ENCODE measurements at regions not wholly inside any gene's neighbourhood (a gene's known extent, or its start where the extent isn't known, plus 50 kb on each side); places are given as distances from the start of the nearest gene placed in this dataset.

DNA sequence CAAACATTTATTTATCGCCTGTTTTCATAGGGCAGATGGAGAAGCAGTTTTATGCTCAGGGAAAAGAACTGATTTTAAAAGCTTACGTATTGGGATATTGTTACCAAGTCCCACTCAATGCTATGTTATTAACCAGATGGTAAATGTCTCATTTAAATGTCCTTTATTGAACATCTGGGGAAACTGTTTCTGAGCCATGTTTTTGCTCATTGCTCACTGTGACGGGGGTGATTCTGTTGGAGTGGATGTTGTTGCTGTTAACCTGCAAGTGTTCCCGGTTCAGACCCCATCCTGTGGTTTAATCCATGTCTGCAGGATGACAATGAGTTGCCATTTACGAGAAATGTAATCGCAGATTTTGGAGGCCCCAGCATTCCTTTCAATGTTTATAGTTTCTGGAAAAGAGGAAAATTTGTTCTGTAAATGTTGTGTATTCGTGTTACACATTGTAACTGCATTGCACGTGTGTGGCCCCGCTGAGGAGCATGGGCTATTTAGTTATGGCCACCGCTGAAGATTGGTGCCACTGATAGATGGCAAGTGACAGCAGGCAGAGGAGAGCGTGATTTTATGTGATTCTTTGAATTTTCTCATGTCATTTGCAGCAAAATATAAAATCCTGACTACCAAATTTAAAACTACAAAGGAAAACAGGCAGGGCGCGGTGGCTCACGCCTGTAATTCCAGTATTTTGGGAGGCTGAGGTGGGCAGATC, 174.8 kb upstream of the COPS8 start:
- TF ChIP-seq RAD21 (IDR thresholded peaks at IDR 0.05; ENCODE audit: low read depth) (no peak), TAF1 (IDR thresholded peaks at IDR 0.05; ENCODE audit: low read depth) (no peak), CREB1 (IDR thresholded peaks at IDR 0.05; ENCODE audit: low read depth) (no peak), NFIC (IDR thresholded peaks at IDR 0.05) (no peak), YY1 (IDR thresholded peaks at IDR 0.05; ENCODE audit: low read depth) (no peak), EP300 (IDR thresholded peaks at IDR 0.05; ENCODE audit: borderline replicate concordance) (no peak), FOXM1 (IDR thresholded peaks at IDR 0.05; ENCODE audit: borderline replicate concordance, low read depth) (no peak), CEBPB (IDR thresholded peaks at IDR 0.05) (no peak), EGR1 (IDR thresholded peaks at IDR 0.05) (no peak), ZBTB7A (IDR thresholded peaks at IDR 0.05; ENCODE audit: low read depth) (no peak), USF1 (IDR thresholded peaks at IDR 0.05) (no peak)
- TF ChIP-seq, protein P1, sequence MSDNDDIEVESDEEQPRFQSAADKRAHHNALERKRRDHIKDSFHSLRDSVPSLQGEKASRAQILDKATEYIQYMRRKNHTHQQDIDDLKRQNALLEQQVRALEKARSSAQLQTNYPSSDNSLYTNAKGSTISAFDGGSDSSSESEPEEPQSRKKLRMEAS (IDR thresholded peaks at IDR 0.05) = no peak
- TF ChIP-seq, protein P2, sequence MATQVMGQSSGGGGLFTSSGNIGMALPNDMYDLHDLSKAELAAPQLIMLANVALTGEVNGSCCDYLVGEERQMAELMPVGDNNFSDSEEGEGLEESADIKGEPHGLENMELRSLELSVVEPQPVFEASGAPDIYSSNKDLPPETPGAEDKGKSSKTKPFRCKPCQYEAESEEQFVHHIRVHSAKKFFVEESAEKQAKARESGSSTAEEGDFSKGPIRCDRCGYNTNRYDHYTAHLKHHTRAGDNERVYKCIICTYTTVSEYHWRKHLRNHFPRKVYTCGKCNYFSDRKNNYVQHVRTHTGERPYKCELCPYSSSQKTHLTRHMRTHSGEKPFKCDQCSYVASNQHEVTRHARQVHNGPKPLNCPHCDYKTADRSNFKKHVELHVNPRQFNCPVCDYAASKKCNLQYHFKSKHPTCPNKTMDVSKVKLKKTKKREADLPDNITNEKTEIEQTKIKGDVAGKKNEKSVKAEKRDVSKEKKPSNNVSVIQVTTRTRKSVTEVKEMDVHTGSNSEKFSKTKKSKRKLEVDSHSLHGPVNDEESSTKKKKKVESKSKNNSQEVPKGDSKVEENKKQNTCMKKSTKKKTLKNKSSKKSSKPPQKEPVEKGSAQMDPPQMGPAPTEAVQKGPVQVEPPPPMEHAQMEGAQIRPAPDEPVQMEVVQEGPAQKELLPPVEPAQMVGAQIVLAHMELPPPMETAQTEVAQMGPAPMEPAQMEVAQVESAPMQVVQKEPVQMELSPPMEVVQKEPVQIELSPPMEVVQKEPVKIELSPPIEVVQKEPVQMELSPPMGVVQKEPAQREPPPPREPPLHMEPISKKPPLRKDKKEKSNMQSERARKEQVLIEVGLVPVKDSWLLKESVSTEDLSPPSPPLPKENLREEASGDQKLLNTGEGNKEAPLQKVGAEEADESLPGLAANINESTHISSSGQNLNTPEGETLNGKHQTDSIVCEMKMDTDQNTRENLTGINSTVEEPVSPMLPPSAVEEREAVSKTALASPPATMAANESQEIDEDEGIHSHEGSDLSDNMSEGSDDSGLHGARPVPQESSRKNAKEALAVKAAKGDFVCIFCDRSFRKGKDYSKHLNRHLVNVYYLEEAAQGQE (IDR thresholded peaks at IDR 0.05; ENCODE audit: low read depth) = no peak

Data from Ishikawa (cell line).